WTC11 (cell line): ENCODE measurements at regions not wholly inside any gene's neighbourhood (a gene's known extent, or its start where the extent isn't known, plus 50 kb on each side); places are given as distances from the start of the nearest gene placed in this dataset.
A peak's percentile ranks its signal among the peaks of the same experiment; 100 is the strongest.

Source experiments
- ATAC-seq: fragments of 200-7000 bp; cut with Tn5 transposase; 2 replicates; pipeline ENCODE4 v1.10.0; 2021; ENCODE audit warnings: mild to moderate bottlenecking, moderate library complexity
- CTCF ChIA-PET: fragments of 300-600 bp; sonication (Branson Sonifier 250); formaldehyde crosslinking; loops from one replicate; lab custom pipeline; 2021; ENCODE audit warnings: antibody characterized with exemption; lab: Charles Lee
- POLR2A ChIA-PET: fragments of 350-600 bp; sonication (Branson Sonifier 250); formaldehyde crosslinking; loops from one replicate; lab custom pipeline; 2021; ENCODE audit warnings: antibody characterized with exemption; lab: Charles Lee
- DNase-seq: peaks from one replicate; pipeline ENCODE4 v3.0.0; 2021; ENCODE audit warnings: low spot score
- H3K27ac Mint-ChIP-seq: 2 replicates; pipeline ENCODE4 v1.8.0; 2021; ENCODE audit warnings: mixed read lengths
- H3K27me3 Mint-ChIP-seq: 2 replicates; pipeline ENCODE4 v1.8.0; 2021; ENCODE audit warnings: low read depth, mild to moderate bottlenecking, moderate library complexity, mixed read lengths
- H3K36me3 Mint-ChIP-seq: 2 replicates; pipeline ENCODE4 v1.8.0; 2021; ENCODE audit warnings: mixed read lengths
- H3K4me1 Mint-ChIP-seq: 2 replicates; pipeline ENCODE4 v1.8.0; 2022; ENCODE audit warnings: mixed read lengths
- H3K4me3 Mint-ChIP-seq: 2 replicates; pipeline ENCODE4 v1.8.0; 2021; ENCODE audit warnings: mild to moderate bottlenecking, moderate library complexity, mixed read lengths
- H3K9me3 Mint-ChIP-seq: 2 replicates; pipeline ENCODE4 v1.8.0; 2021; ENCODE audit warnings: mixed read lengths
- CBFB ChIP-seq: sonication (generic); formaldehyde crosslinking; IDR thresholded peaks from 2 replicates; pipeline ENCODE4 v1.8.1; 2022; ENCODE audit warnings: mild to moderate bottlenecking, low read depth, missing genetic modification reagents
- E2F4 ChIP-seq: sonication (generic); formaldehyde crosslinking; IDR thresholded peaks from 2 replicates; pipeline ENCODE4 v1.8.1; 2022; ENCODE audit warnings: low read depth, mild to moderate bottlenecking, moderate library complexity, missing genetic modification reagents, borderline replicate concordance
- ELF4 ChIP-seq: sonication (generic); formaldehyde crosslinking; IDR thresholded peaks from 2 replicates; pipeline ENCODE4 v1.8.1; 2022; ENCODE audit warnings: low read depth, mild to moderate bottlenecking, moderate library complexity, missing genetic modification reagents
- EMX1 ChIP-seq: fragments of 250-450 bp; sonication (Bioruptor Pico); IDR thresholded peaks from 2 replicates; pipeline ENCODE4 v1.8.0; 2021; ENCODE audit warnings: mild to moderate bottlenecking
- FOXJ3 ChIP-seq: sonication (generic); formaldehyde crosslinking; IDR thresholded peaks from 2 replicates; pipeline ENCODE4 v1.9.0; 2021; ENCODE audit warnings: missing genetic modification reagents, mild to moderate bottlenecking, borderline replicate concordance
- GRHL2 ChIP-seq: fragments of 250-450 bp; sonication (Bioruptor Pico); IDR thresholded peaks from 2 replicates; pipeline ENCODE4 v1.8.0; 2022; ENCODE audit warnings: mild to moderate bottlenecking, moderate library complexity; ENCODE audit not compliant: insufficient replicate concordance, severe bottlenecking
- GTF2I ChIP-seq: fragments of 250-450 bp; sonication (Bioruptor Pico); conservative IDR thresholded peaks from 2 replicates; pipeline ENCODE4 v1.4.0; 2021; ENCODE audit warnings: mild to moderate bottlenecking
- JAZF1 ChIP-seq: fragments of 250-450 bp; sonication (Bioruptor Pico); IDR thresholded peaks from 2 replicates; pipeline ENCODE4 v1.9.0; 2021; ENCODE audit warnings: moderate library complexity, mild to moderate bottlenecking, inconsistent platforms
- JUN ChIP-seq: sonication (generic); formaldehyde crosslinking; IDR thresholded peaks from 2 replicates; pipeline ENCODE4 v1.8.0; 2023; ENCODE audit warnings: mild to moderate bottlenecking, missing genetic modification reagents
- NFYB ChIP-seq: sonication (generic); formaldehyde crosslinking; conservative IDR thresholded peaks from 2 replicates; pipeline ENCODE4 v1.8.0; 2022; ENCODE audit warnings: low read depth, missing genetic modification reagents
- NR3C1 ChIP-seq: sonication (generic); formaldehyde crosslinking; conservative IDR thresholded peaks from 2 replicates; pipeline ENCODE4 v1.8.1; 2023; ENCODE audit warnings: low read depth, mild to moderate bottlenecking, missing genetic modification reagents
- PRDM15 ChIP-seq: sonication (generic); formaldehyde crosslinking; IDR thresholded peaks from 2 replicates; pipeline ENCODE4 v1.8.0; 2022; ENCODE audit warnings: missing genetic modification reagents
- PRRX2 ChIP-seq: fragments of 250-450 bp; sonication (Bioruptor Pico); IDR thresholded peaks from 2 replicates; pipeline ENCODE4 v1.8.0; 2021; ENCODE audit warnings: mild to moderate bottlenecking
- RELA ChIP-seq: sonication (generic); formaldehyde crosslinking; IDR thresholded peaks from 2 replicates; pipeline ENCODE4 v1.8.1; 2022; ENCODE audit warnings: missing genetic modification reagents, mild to moderate bottlenecking, borderline replicate concordance
- TEAD4 ChIP-seq: sonication (generic); formaldehyde crosslinking; IDR thresholded peaks from 2 replicates; pipeline ENCODE4 v1.8.0; 2022; ENCODE audit warnings: mild to moderate bottlenecking, missing genetic modification reagents
- ZNF317 ChIP-seq: sonication (generic); formaldehyde crosslinking; IDR thresholded peaks from 2 replicates; pipeline ENCODE4 v1.8.1; 2023; ENCODE audit warnings: low read depth, mild to moderate bottlenecking, moderate library complexity, missing genetic modification reagents, borderline replicate concordance
- TF ChIP-seq, protein P1 (sequence below): sonication (generic); formaldehyde crosslinking; IDR thresholded peaks from 2 replicates; pipeline ENCODE4 v1.8.1; 2022; ENCODE audit warnings: mild to moderate bottlenecking, moderate library complexity, missing genetic modification reagents
- TF ChIP-seq, protein P2 (sequence below): sonication (generic); formaldehyde crosslinking; IDR thresholded peaks from 2 replicates; pipeline ENCODE4 v1.8.0; 2023; ENCODE audit warnings: mild to moderate bottlenecking, missing genetic modification reagents
- TF ChIP-seq, protein P3 (sequence below): fragments of 200-600 bp; IDR thresholded peaks from 2 replicates; pipeline ENCODE4 v1.8.0; 2022; ENCODE audit warnings: antibody characterized with exemption

- no peak overlapping the region for H3K4me3 Mint-ChIP-seq
- H3K27ac Mint-ChIP-seq = no peak overlapping the region
- CTCF ChIA-PET = interaction anchor here (0.5 to 0.8 kb wide), 5 partner anchors 11 to 427 kb away, joined by 3 to 5 read pairs (median 4); no protein-coding TSS in a partner anchor
- 0 out of 2 replicates have a peak, but pooled peaks have one; percentile 11 for ATAC-seq
- TF ChIP-seq NR3C1 (CRISPR knock-in tag) = no peak
- no peak for TF ChIP-seq TEAD4
- no peak for TF ChIP-seq GRHL2
- TF ChIP-seq, protein P1, sequence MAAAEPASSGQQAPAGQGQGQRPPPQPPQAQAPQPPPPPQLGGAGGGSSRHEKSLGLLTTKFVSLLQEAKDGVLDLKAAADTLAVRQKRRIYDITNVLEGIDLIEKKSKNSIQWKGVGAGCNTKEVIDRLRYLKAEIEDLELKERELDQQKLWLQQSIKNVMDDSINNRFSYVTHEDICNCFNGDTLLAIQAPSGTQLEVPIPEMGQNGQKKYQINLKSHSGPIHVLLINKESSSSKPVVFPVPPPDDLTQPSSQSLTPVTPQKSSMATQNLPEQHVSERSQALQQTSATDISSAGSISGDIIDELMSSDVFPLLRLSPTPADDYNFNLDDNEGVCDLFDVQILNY = no peak
- no peak for TF ChIP-seq RELA (CRISPR knock-in tag)
- no peak for TF ChIP-seq FOXJ3
- TF ChIP-seq JUN (CRISPR knock-in tag) = no peak
- no peak for TF ChIP-seq PRDM15 (CRISPR knock-in tag)
- TF ChIP-seq, protein P2, sequence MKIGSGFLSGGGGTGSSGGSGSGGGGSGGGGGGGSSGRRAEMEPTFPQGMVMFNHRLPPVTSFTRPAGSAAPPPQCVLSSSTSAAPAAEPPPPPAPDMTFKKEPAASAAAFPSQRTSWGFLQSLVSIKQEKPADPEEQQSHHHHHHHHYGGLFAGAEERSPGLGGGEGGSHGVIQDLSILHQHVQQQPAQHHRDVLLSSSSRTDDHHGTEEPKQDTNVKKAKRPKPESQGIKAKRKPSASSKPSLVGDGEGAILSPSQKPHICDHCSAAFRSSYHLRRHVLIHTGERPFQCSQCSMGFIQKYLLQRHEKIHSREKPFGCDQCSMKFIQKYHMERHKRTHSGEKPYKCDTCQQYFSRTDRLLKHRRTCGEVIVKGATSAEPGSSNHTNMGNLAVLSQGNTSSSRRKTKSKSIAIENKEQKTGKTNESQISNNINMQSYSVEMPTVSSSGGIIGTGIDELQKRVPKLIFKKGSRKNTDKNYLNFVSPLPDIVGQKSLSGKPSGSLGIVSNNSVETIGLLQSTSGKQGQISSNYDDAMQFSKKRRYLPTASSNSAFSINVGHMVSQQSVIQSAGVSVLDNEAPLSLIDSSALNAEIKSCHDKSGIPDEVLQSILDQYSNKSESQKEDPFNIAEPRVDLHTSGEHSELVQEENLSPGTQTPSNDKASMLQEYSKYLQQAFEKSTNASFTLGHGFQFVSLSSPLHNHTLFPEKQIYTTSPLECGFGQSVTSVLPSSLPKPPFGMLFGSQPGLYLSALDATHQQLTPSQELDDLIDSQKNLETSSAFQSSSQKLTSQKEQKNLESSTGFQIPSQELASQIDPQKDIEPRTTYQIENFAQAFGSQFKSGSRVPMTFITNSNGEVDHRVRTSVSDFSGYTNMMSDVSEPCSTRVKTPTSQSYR (CRISPR knock-in tag) = no peak
- no peak for TF ChIP-seq EMX1 (CRISPR knock-in tag)
- no peak for TF ChIP-seq E2F4 (CRISPR knock-in tag)
- no peak for TF ChIP-seq ELF4
- no peak for TF ChIP-seq JAZF1 (CRISPR knock-in tag)
- TF ChIP-seq PRRX2 (CRISPR knock-in tag) = no peak
- TF ChIP-seq, all 79 proteins: peak for 0
- POLR2A ChIA-PET = no interaction called here
- H3K4me1 Mint-ChIP-seq = peaks cover 42% of the 10 kb centered on the region
- no peaks in the 10 kb centered on the region for H3K9me3 Mint-ChIP-seq
- no peak for DNase-seq
- no peaks in the 10 kb centered on the region for H3K36me3 Mint-ChIP-seq
- H3K27me3 Mint-ChIP-seq = no peaks in the 10 kb centered on the region
Measured at GRCh38 chr4:54542540-54543041, 115.2 kb upstream of the KIT start.

GRCh38 chr4:54543088-54543795 lies 114.5 kb upstream of the KIT start:
- no peaks in the 10 kb centered on the region for H3K27me3 Mint-ChIP-seq
- no peak for DNase-seq
- ChIA-PET CTCF (interaction anchor here (0.6 to 0.8 kb wide), 4 partner anchors 10 to 424 kb away, joined by 3 to 5 read pairs (median 4); no protein-coding TSS in a partner anchor), POLR2A (no interaction called here)
- no peak overlapping the region for H3K27ac Mint-ChIP-seq
- H3K4me1 Mint-ChIP-seq = peaks cover 49% of the 10 kb centered on the region
- H3K36me3 Mint-ChIP-seq = no peaks in the 10 kb centered on the region
- H3K4me3 Mint-ChIP-seq = no peak overlapping the region
- TF ChIP-seq CBFB (no peak), ZNF317 (no peak), NFYB (CRISPR knock-in tag) (no peak), EMX1 (CRISPR knock-in tag) (no peak), GTF2I (CRISPR knock-in tag) (no peak)
- TF ChIP-seq, protein P3, sequence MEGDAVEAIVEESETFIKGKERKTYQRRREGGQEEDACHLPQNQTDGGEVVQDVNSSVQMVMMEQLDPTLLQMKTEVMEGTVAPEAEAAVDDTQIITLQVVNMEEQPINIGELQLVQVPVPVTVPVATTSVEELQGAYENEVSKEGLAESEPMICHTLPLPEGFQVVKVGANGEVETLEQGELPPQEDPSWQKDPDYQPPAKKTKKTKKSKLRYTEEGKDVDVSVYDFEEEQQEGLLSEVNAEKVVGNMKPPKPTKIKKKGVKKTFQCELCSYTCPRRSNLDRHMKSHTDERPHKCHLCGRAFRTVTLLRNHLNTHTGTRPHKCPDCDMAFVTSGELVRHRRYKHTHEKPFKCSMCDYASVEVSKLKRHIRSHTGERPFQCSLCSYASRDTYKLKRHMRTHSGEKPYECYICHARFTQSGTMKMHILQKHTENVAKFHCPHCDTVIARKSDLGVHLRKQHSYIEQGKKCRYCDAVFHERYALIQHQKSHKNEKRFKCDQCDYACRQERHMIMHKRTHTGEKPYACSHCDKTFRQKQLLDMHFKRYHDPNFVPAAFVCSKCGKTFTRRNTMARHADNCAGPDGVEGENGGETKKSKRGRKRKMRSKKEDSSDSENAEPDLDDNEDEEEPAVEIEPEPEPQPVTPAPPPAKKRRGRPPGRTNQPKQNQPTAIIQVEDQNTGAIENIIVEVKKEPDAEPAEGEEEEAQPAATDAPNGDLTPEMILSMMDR = no peak
- H3K9me3 Mint-ChIP-seq = no peaks in the 10 kb centered on the region
- ATAC-seq = no peak
